Neural crest cell (in vitro differentiated cells): ENCODE measurements at regions not wholly inside any gene's neighbourhood (a gene's known extent, or its start where the extent isn't known, plus 50 kb on each side); places are given as distances from the start of the nearest gene placed in this dataset.

Experiments used
- DNase-seq: peaks from one replicate; pipeline ENCODE4 v3.0.0; 2021; ENCODE audit warnings: low read depth, mixed read lengths, low spot score
- H3K27ac Mint-ChIP-seq: one replicate; pipeline ENCODE4 v1.8.0; 2021; ENCODE audit warnings: mild to moderate bottlenecking, mixed read lengths; ENCODE audit not compliant: unreplicated experiment
- H3K27me3 Mint-ChIP-seq: 2 replicates; pipeline ENCODE4 v1.8.0; 2021; ENCODE audit warnings: low read depth, mild to moderate bottlenecking, mixed read lengths
- H3K36me3 Mint-ChIP-seq: 2 replicates; pipeline ENCODE4 v1.8.0; 2021; ENCODE audit warnings: low read depth, mild to moderate bottlenecking, mixed read lengths
- H3K4me1 Mint-ChIP-seq: 2 replicates; pipeline ENCODE4 v1.8.0; 2021; ENCODE audit warnings: mixed read lengths
- H3K4me3 Mint-ChIP-seq: one replicate; pipeline ENCODE4 v1.8.0; 2021; ENCODE audit warnings: mild to moderate bottlenecking, mixed read lengths
- H3K9me3 Mint-ChIP-seq: 2 replicates; pipeline ENCODE4 v1.8.0; 2021; ENCODE audit warnings: mixed read lengths
- CTCF ChIP-seq: fragments of 200-600 bp; sonication (generic); conservative IDR thresholded peaks from 2 replicates; pipeline ENCODE4 v1.5.0; 2021; ENCODE audit warnings: antibody characterized with exemption, mild to moderate bottlenecking

DNA sequence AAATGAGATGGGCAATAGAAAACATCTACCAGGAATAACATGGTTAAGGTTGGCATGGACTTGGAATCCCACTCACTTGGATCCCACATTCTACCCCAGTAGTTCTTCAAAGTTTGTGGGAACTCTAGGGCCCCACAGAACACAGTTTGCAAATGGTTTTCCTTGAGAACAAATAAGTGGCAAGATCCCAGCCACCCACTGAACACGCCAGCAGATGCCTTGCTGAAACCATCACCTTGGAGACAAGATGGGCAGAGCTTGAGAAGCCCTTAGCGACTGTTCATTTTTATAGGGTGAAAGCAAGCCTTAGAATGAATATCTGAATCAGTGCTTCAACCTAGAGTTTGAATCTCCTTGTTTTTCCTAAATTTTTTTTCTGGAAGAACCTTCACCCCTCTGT, 349.1 kb downstream of the RPS24 start:
- no peaks in the 10 kb centered on the region for H3K27me3 Mint-ChIP-seq
- H3K27ac Mint-ChIP-seq: no peak overlapping the region
- no peak for DNase-seq
- H3K4me1 Mint-ChIP-seq: peaks cover 9% of the 10 kb centered on the region
- peaks cover 4% of the 10 kb centered on the region for H3K36me3 Mint-ChIP-seq
- peaks cover 6% of the 10 kb centered on the region for H3K9me3 Mint-ChIP-seq
- H3K4me3 Mint-ChIP-seq: no peak overlapping the region
- no peak for TF ChIP-seq CTCF

DNA sequence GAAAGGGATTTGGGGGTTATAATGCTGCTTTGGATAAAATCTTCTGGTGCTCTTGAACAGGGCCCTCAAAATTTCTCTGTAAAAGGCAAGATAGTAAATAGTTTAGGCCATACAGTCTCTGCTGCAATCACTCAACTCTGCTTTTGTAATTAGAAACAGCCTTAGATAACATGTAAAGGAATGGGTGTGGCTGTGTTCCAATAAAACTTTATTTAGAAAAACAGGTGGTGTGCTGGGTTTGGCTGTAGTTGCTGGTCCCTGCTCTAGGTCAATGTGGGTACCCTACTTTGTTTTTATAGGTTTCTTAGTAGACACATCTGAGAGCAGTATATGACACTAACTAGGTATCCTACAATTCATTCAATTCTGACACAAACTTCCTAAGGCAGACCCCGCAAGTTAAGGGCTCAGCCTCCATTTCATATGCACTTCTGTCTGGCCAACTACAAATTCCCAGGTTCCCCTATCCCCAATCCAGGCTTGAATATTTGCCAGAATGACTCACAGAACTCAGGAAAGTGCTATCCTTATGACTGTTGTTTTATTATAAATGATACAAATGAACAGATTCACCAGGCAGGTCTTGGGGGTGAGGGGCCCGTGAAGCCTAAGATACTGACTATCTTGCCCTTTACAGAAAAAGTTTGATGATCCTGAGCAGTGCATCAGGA, 349.9 kb downstream of the RPS24 start:
- no peak overlapping the region for H3K27ac Mint-ChIP-seq
- H3K4me1 Mint-ChIP-seq: peaks cover 9% of the 10 kb centered on the region
- TF ChIP-seq CTCF: no peak
- H3K27me3 Mint-ChIP-seq: no peaks in the 10 kb centered on the region
- no peak overlapping the region for H3K4me3 Mint-ChIP-seq
- peaks cover 4% of the 10 kb centered on the region for H3K36me3 Mint-ChIP-seq
- peaks cover 6% of the 10 kb centered on the region for H3K9me3 Mint-ChIP-seq
- no peak for DNase-seq

- DNase-seq: no peak
- Mint-ChIP-seq H3K4me1 (peaks cover 9% of the 10 kb centered on the region), H3K4me3 (no peak overlapping the region), H3K27me3 (no peaks in the 10 kb centered on the region), H3K36me3 (peaks cover under 1% of the 10 kb centered on the region), H3K9me3 (peaks cover 3% of the 10 kb centered on the region), H3K27ac (no peak overlapping the region)
- TF ChIP-seq CTCF: no peak
Observed at GRCh38 chr10:78384049-78384431, 350.4 kb downstream of the RPS24 start.

GRCh38 chr10:78385599-78385998, 351.9 kb downstream of the RPS24 start:
- H3K27me3 Mint-ChIP-seq: no peaks in the 10 kb centered on the region
- TF ChIP-seq CTCF: no peak
- no peaks in the 10 kb centered on the region for H3K36me3 Mint-ChIP-seq
- no peak for DNase-seq
- no peak overlapping the region for H3K4me3 Mint-ChIP-seq
- no peak overlapping the region for H3K27ac Mint-ChIP-seq
- H3K9me3 Mint-ChIP-seq: peaks cover 2% of the 10 kb centered on the region
- peaks cover 9% of the 10 kb centered on the region for H3K4me1 Mint-ChIP-seq

GRCh38 chr10:78386509-78386908, 352.8 kb downstream of the RPS24 start:
- Mint-ChIP-seq H3K4me3 (no peak overlapping the region), H3K9me3 (no peaks in the 10 kb centered on the region), H3K36me3 (no peaks in the 10 kb centered on the region), H3K27ac (no peak overlapping the region), H3K4me1 (peaks cover 4% of the 10 kb centered on the region), H3K27me3 (no peaks in the 10 kb centered on the region)
- DNase-seq: no peak
- TF ChIP-seq CTCF: no peak
